ENCODE measurements at regions not wholly inside any gene's neighbourhood (a gene's known extent, or its start where the extent isn't known, plus 50 kb on each side); places are given as distances from the start of the nearest gene placed in this dataset.

GRCh38 chr6:85385636-85386315 is 64.1 kb upstream of the NT5E start:
- BruUV-seq (replicated peaks): no TSS peak
- Mint-ChIP-seq H3K9me3 (ENCODE audit: unreplicated experiment) (no peaks in the 10 kb centered on the region), H3K36me3 (ENCODE audit: insufficient read depth, unreplicated experiment) (no peaks in the 10 kb centered on the region), H3K4me3 (ENCODE audit: unreplicated experiment) (no peak overlapping the region), H3K27ac (ENCODE audit: unreplicated experiment) (no peak overlapping the region), H3K27me3 (ENCODE audit: insufficient read depth, unreplicated experiment) (no peaks in the 10 kb centered on the region), H3K4me1 (ENCODE audit: low read depth, unreplicated experiment) (peaks cover 10% of the 10 kb centered on the region)
- Histone ChIP-seq H3K36me3 (ENCODE audit: control insufficient read depth, insufficient read depth, low read length) (no peaks in the 10 kb centered on the region), H3K4me3 (ENCODE audit: low read depth, low read length) (no peak overlapping the region), H3K27me3 (replicated peaks; ENCODE audit: control insufficient read depth, insufficient read depth, low read length) (no peaks in the 10 kb centered on the region), H3K4me1 (peaks cover 31% of the 10 kb centered on the region), H3K9me3 (no peaks in the 10 kb centered on the region)
- ChIA-PET POLR2A (no interaction called here), CTCF (no interaction called here)
- TF ChIP-seq CTCF (IDR thresholded peaks at IDR 0.05; ENCODE audit: insufficient read depth in 1 of 2, low read depth in 1 of 2, low read length in 1 of 2, severe bottlenecking in 1 of 2, unreplicated experiment in 1 of 2): no peak
- intact Hi-C loops (cut with micrococcal nuclease; ENCODE audit: unreplicated experiment): no loop called here
- no peak for DNase-seq

GRCh38 chr6:85383042-85383441 is 66.8 kb upstream of the NT5E start:
- CTCF ChIA-PET: no interaction called here

GRCh38 chr6:85382541-85382940 is 67.3 kb upstream of the NT5E start:
- H3K4me3 ChIP-seq (ENCODE audit: low read depth, low read length): no peak overlapping the region
- ChIA-PET POLR2A (no interaction called here), CTCF (no interaction called here)
- intact Hi-C loops (cut with micrococcal nuclease; ENCODE audit: unreplicated experiment): no loop called here
- H3K36me3 Mint-ChIP-seq (ENCODE audit: insufficient read depth, unreplicated experiment): no peaks in the 10 kb centered on the region
- H3K9me3 ChIP-seq: no peaks in the 10 kb centered on the region
- no peaks in the 10 kb centered on the region for H3K27me3 Mint-ChIP-seq (ENCODE audit: insufficient read depth, unreplicated experiment)
- no peak for TF ChIP-seq CTCF (IDR thresholded peaks at IDR 0.05; ENCODE audit: insufficient read depth in 1 of 2, low read depth in 1 of 2, low read length in 1 of 2, severe bottlenecking in 1 of 2, unreplicated experiment in 1 of 2)
- no peak for DNase-seq
- H3K4me3 Mint-ChIP-seq (ENCODE audit: unreplicated experiment): no peak overlapping the region
- H3K27ac Mint-ChIP-seq (ENCODE audit: unreplicated experiment): no peak overlapping the region
- H3K27me3 ChIP-seq (replicated peaks; ENCODE audit: control insufficient read depth, insufficient read depth, low read length): no peaks in the 10 kb centered on the region
- peaks cover 11% of the 10 kb centered on the region; the same call in 1 of the 2 replicates for H3K4me1 ChIP-seq
- no peaks in the 10 kb centered on the region for H3K4me1 Mint-ChIP-seq (ENCODE audit: low read depth, unreplicated experiment)
- H3K9me3 Mint-ChIP-seq (ENCODE audit: unreplicated experiment): peaks cover 9% of the 10 kb centered on the region
- H3K36me3 ChIP-seq (ENCODE audit: control insufficient read depth, insufficient read depth, low read length): no peaks in the 10 kb centered on the region
- no TSS peak for BruUV-seq (replicated peaks)

More at GRCh38 chr6:85383042-85383441, 66.8 kb upstream of the NT5E start:
- Mint-ChIP-seq H3K36me3 (ENCODE audit: insufficient read depth, unreplicated experiment) (no peaks in the 10 kb centered on the region), H3K27ac (ENCODE audit: unreplicated experiment) (no peak overlapping the region), H3K4me1 (ENCODE audit: low read depth, unreplicated experiment) (no peaks in the 10 kb centered on the region), H3K27me3 (ENCODE audit: insufficient read depth, unreplicated experiment) (no peaks in the 10 kb centered on the region), H3K9me3 (ENCODE audit: unreplicated experiment) (peaks cover 8% of the 10 kb centered on the region), H3K4me3 (ENCODE audit: unreplicated experiment) (no peak overlapping the region)
- POLR2A ChIA-PET: no interaction called here
- H3K27me3 ChIP-seq (replicated peaks; ENCODE audit: control insufficient read depth, insufficient read depth, low read length): no peaks in the 10 kb centered on the region
- H3K9me3 ChIP-seq: no peaks in the 10 kb centered on the region
- intact Hi-C loops (cut with micrococcal nuclease; ENCODE audit: unreplicated experiment): no loop called here
- BruUV-seq (replicated peaks): no TSS peak
- H3K36me3 ChIP-seq (ENCODE audit: control insufficient read depth, insufficient read depth, low read length): no peaks in the 10 kb centered on the region
- H3K4me3 ChIP-seq (ENCODE audit: low read depth, low read length): no peak overlapping the region
- DNase-seq: no peak
- H3K4me1 ChIP-seq: peaks cover 11% of the 10 kb centered on the region; the same call in 1 of the 2 replicates
- TF ChIP-seq CTCF (IDR thresholded peaks at IDR 0.05; ENCODE audit: insufficient read depth in 1 of 2, low read depth in 1 of 2, low read length in 1 of 2, severe bottlenecking in 1 of 2, unreplicated experiment in 1 of 2): no peak
